HCT116 (cell line): ENCODE measurements at regions not wholly inside any gene's neighbourhood (a gene's known extent, or its start where the extent isn't known, plus 50 kb on each side); places are given as distances from the start of the nearest gene placed in this dataset.

ENCODE experiments used
- ATAC-seq: fragments of 200-7000 bp; cut with Tn5 transposase; 2 replicates; pipeline ENCODE4 v1.9.1; 2020; ENCODE audit warnings: mild to moderate bottlenecking, moderate library complexity
- BruUV-seq: library from RNA; stranded (reverse); fragments of 400-500 nt; replicated peaks from 2 replicates; lab custom pipeline; 2021; lab: Mats Ljungman, UMichigan
- CTCF ChIA-PET: fragments of 300-600 bp; sonication (Branson Sonifier 250); formaldehyde crosslinking; loops from one replicate; lab custom pipeline; 2021; ENCODE audit warnings: antibody characterized with exemption; lab: Charles Lee
- POLR2A ChIA-PET: fragments of 300-600, 350-600 bp; sonication (Branson Sonifier 250); formaldehyde crosslinking; loops from one replicate; lab custom pipeline; 2021; ENCODE audit warnings: antibody characterized with exemption; lab: Charles Lee
- RAD21 ChIA-PET, 2 experiments: fragments of 300-600 bp; sonication (Branson Sonifier 250); formaldehyde crosslinking; loops; one replicate each; lab custom pipeline; 2023; ENCODE audit warnings: low total read pairs in 2 of 2; ENCODE audit not compliant: uncharacterized antibody in 2 of 2, unreplicated experiment in 2 of 2, low non-redundant PET in 1 of 2; lab: Charles Lee
- DNase-seq: peaks from one replicate; pipeline ENCODE4 v3.0.0-alpha.2; 2010; ENCODE audit warnings: low read depth, low spot score
- H2AFZ ChIP-seq: fragments of 200-600 bp; shearing (Covaris generic), sonication (generic); 2 replicates; pipeline ENCODE4 v1.6.1; 2017; ENCODE audit warnings: low read depth, mixed run types, mixed read lengths, antibody characterized with exemption, low read length; ENCODE audit not compliant: poor library complexity, severe bottlenecking
- H3K27ac ChIP-seq: 2 replicates; pipeline ENCODE4 v1.5.1; 2012; ENCODE audit warnings: low read depth, low read length
- H3K27me3 ChIP-seq: fragments of 200-600 bp; sonication (generic); 2 replicates; pipeline ENCODE4 v1.6.1; 2016; ENCODE audit warnings: mixed run types, low read length, mixed read lengths; ENCODE audit not compliant: insufficient read depth
- H3K36me3 ChIP-seq, 2 experiments: fragments of 200-500 bp in 1 of 2; fragments of 200-600 bp in 1 of 2; sonication (Bioruptor generic) in 1 of 2; sonication (generic) in 1 of 2; 2 replicates each; pipeline versions ENCODE4 v1.5.1 to v1.6.1; 2014 to 2016; ENCODE audit warnings: low read length in 2 of 2, inconsistent platforms in 1 of 2, mixed read lengths in 1 of 2, mixed run types in 1 of 2; ENCODE audit not compliant: insufficient read depth in 2 of 2, control insufficient read depth in 1 of 2
- H3K4me1 ChIP-seq, 2 experiments: fragments of 200-600 bp in 1 of 2; sonication (generic) in 1 of 2; 2 replicates each; pipeline versions ENCODE4 v1.5.1 to v1.6.1; 2012 to 2017; ENCODE audit warnings: low read length in 2 of 2, inconsistent platforms in 1 of 2, mild to moderate bottlenecking in 1 of 2, mixed read lengths in 1 of 2, mixed run types in 1 of 2, moderate library complexity in 1 of 2; ENCODE audit not compliant: insufficient read depth in 2 of 2, control insufficient read depth in 1 of 2
- H3K4me2 ChIP-seq: fragments of 200-600 bp; sonication (generic); 2 replicates; pipeline ENCODE4 v1.6.1; 2017; ENCODE audit warnings: mixed run types, low read length, mixed read lengths
- H3K4me3 ChIP-seq, 2 experiments: fragments of 200-600 bp in 1 of 2; sonication (generic) in 1 of 2; replicated peaks in 1 of 2; 2 replicates each; pipeline ENCODE4 v1.5.1; 2011 to 2016; ENCODE audit warnings: low read length in 2 of 2, control low read depth in 1 of 2, low read depth in 1 of 2, mild to moderate bottlenecking in 1 of 2, mixed read lengths in 1 of 2, mixed run types in 1 of 2
- H3K79me2 ChIP-seq: fragments of 200-600 bp; sonication (generic); 2 replicates; pipeline ENCODE4 v1.6.1; 2017; ENCODE audit warnings: mild to moderate bottlenecking, mixed run types, low read length, moderate library complexity, mixed read lengths; ENCODE audit not compliant: insufficient read depth
- H3K9ac ChIP-seq: fragments of 200-600 bp; sonication (generic); 2 replicates; pipeline ENCODE4 v1.6.1; 2016; ENCODE audit warnings: low read length, mixed read lengths
- H3K9me2 ChIP-seq: fragments of 200-600 bp; sonication (generic), shearing (Covaris generic); 2 replicates; pipeline ENCODE4 v1.6.1; 2017; ENCODE audit warnings: mixed run types, mild to moderate bottlenecking, moderate library complexity; ENCODE audit not compliant: insufficient read depth
- H3K9me3 ChIP-seq, 2 experiments: fragments of 200-500 bp in 1 of 2; fragments of 200-600 bp in 1 of 2; sonication (Bioruptor generic) in 1 of 2; sonication (generic) in 1 of 2; 2 replicates each; pipeline ENCODE4 v1.6.1; 2014 to 2017; ENCODE audit warnings: low read length in 2 of 2, mixed read lengths in 2 of 2, inconsistent platforms in 1 of 2, low read depth in 1 of 2, mild to moderate bottlenecking in 1 of 2, mixed run types in 1 of 2, moderate library complexity in 1 of 2; ENCODE audit not compliant: control insufficient read depth in 1 of 2, insufficient read depth in 1 of 2
- H4K20me1 ChIP-seq: fragments of 200-600 bp; sonication (generic), shearing (Covaris generic); 2 replicates; pipeline ENCODE4 v1.6.1; 2017; ENCODE audit warnings: mixed run types, mild to moderate bottlenecking, moderate library complexity; ENCODE audit not compliant: insufficient read depth
- EGR1 ChIP-seq: IDR thresholded peaks from 2 replicates; pipeline ENCODE4 v1.6.1; 2012; ENCODE audit warnings: low read depth
- EZH2phosphoT487 ChIP-seq: fragments of 200-600 bp; IDR thresholded peaks from 2 replicates; pipeline ENCODE4 v1.6.1; 2018; ENCODE audit warnings: antibody characterized with exemption, borderline replicate concordance
- RAD21 ChIP-seq: IDR thresholded peaks from 2 replicates; pipeline ENCODE4 v1.6.1; 2012; ENCODE audit warnings: low read depth, mild to moderate bottlenecking
- SP1 ChIP-seq: IDR thresholded peaks from 2 replicates; pipeline ENCODE4 v1.6.1; 2012; ENCODE audit warnings: low read depth
- SRF ChIP-seq: IDR thresholded peaks from 2 replicates; pipeline ENCODE4 v1.6.1; 2012; ENCODE audit warnings: low read depth
- TCF7L2 ChIP-seq: IDR thresholded peaks from 2 replicates; pipeline ENCODE4 v1.7.0; 2011; ENCODE audit warnings: borderline replicate concordance, inconsistent platforms; ENCODE audit not compliant: insufficient read depth, insufficient read length; ENCODE audit errors: extremely low read depth
- ZFX ChIP-seq: fragments of 450-650 bp; IDR thresholded peaks from 2 replicates; pipeline ENCODE4 v1.6.1; 2017
- ZNF274 ChIP-seq: fragments of 200-500 bp; sonication (Bioruptor generic); IDR thresholded peaks from 2 replicates; pipeline ENCODE4 v1.6.1; 2014; ENCODE audit warnings: mild to moderate bottlenecking, low read depth, low read length, inconsistent platforms
- intact Hi-C: fragments of 100-400 bp; cut with micrococcal nuclease; formaldehyde crosslinking; loops from 2 replicates; pipeline ENCODE4 v1.10.0; 2022
- TF ChIP-seq, protein P1 (sequence below), 3 experiments: fragments of 200-600 bp in 1 of 3; sonication (generic) in 1 of 3; IDR thresholded peaks in 2 of 3; conservative IDR thresholded peaks in 1 of 3; 2 replicates each; pipeline ENCODE4 v1.5.1; 2012 to 2017; ENCODE audit warnings: low read depth in 2 of 3, low read length in 2 of 3, antibody characterized with exemption in 1 of 3, borderline replicate concordance in 1 of 3, control low read depth in 1 of 3, mild to moderate bottlenecking in 1 of 3, mixed read lengths in 1 of 3, mixed run types in 1 of 3, moderate library complexity in 1 of 3; ENCODE audit not compliant: insufficient read depth in 1 of 3
- TF ChIP-seq, protein P2 (sequence below): IDR thresholded peaks from 2 replicates; pipeline ENCODE4 v1.6.1; 2012
- TF ChIP-seq, protein P3 (sequence below): IDR thresholded peaks from 2 replicates; pipeline ENCODE4 v1.6.1; 2011; ENCODE audit warnings: mild to moderate bottlenecking, low read length, moderate library complexity; ENCODE audit not compliant: insufficient replicate concordance; ENCODE audit errors: extremely low read depth

DNA sequence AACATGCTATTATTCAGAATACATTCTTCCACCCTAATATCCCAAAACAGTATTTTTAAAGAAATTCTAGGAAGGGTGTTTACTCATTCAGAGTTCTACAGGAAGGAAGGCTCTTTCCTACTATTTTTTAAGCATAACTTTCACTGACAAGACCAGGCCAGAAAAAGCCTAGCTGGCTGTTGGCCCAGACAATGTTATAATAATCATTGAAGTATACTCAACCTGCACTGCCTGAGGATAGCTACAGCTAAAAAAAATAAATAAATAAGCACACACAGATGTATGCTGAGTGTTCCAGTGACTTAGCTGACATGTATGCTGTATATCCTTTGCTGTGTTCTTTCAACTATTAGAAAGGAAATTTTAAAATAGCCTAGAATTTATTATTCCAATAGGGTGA is 145.8 kb upstream of the SPRY1 start:
- Histone ChIP-seq H2AFZ (no peak overlapping the region), H3K9me3 (no peaks in the 10 kb centered on the region), H3K9ac (no peak overlapping the region), H3K79me2 (no peaks in the 10 kb centered on the region), H3K4me2 (no peak overlapping the region), H3K4me1 (no peaks in the 10 kb centered on the region), H3K9me2 (no peaks in the 10 kb centered on the region), H4K20me1 (no peaks in the 10 kb centered on the region), H3K27me3 (no peaks in the 10 kb centered on the region), H3K27ac (no peak overlapping the region), H3K36me3 (no peaks in the 10 kb centered on the region), H3K4me3 (no peak overlapping the region)
- no TSS peak for BruUV-seq
- RAD21 ChIA-PET, result no interaction called here
- no peak for DNase-seq
- CTCF ChIA-PET, result no interaction called here
- intact Hi-C loops, result no loop called here
- POLR2A ChIA-PET, result no interaction called here
- TF ChIP-seq, protein P1, sequence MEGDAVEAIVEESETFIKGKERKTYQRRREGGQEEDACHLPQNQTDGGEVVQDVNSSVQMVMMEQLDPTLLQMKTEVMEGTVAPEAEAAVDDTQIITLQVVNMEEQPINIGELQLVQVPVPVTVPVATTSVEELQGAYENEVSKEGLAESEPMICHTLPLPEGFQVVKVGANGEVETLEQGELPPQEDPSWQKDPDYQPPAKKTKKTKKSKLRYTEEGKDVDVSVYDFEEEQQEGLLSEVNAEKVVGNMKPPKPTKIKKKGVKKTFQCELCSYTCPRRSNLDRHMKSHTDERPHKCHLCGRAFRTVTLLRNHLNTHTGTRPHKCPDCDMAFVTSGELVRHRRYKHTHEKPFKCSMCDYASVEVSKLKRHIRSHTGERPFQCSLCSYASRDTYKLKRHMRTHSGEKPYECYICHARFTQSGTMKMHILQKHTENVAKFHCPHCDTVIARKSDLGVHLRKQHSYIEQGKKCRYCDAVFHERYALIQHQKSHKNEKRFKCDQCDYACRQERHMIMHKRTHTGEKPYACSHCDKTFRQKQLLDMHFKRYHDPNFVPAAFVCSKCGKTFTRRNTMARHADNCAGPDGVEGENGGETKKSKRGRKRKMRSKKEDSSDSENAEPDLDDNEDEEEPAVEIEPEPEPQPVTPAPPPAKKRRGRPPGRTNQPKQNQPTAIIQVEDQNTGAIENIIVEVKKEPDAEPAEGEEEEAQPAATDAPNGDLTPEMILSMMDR (IDR thresholded peaks at IDR 0.05 in 2 of 3, conservative IDR thresholded peaks at IDR 0.05 in 1 of 3; ENCODE audit: borderline replicate concordance in 1 of 3, insufficient read depth in 1 of 3, low read depth in 2 of 3, low read length in 2 of 3), result no peak
- TF ChIP-seq RAD21, result no peak
- ATAC-seq, result no peak

DNA sequence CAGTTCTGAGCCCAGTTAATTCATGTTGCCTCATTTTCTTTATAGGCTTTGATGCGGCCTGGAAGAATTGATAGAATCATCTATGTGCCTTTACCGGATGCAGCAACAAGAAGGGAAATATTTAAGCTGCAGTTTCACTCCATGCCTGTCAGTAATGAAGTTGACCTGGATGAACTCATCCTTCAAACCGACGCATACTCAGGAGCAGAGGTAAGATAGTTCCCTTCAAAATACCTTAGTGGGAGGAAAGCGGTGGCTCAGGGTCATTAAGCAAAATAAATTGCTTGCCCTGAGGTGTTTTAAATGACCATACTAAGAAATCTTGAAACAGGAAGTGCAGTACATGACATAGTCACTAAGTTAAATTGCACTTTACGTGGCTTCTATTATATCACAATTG is 140.6 kb upstream of the SPRY1 start:
- no peaks in the 10 kb centered on the region for H3K9me2 ChIP-seq
- H3K4me3 ChIP-seq, result no peak overlapping the region
- no peak overlapping the region for H3K4me2 ChIP-seq
- no peaks in the 10 kb centered on the region for H3K36me3 ChIP-seq
- ChIA-PET RAD21 (no interaction called here), CTCF (no interaction called here), POLR2A (no interaction called here)
- no peaks in the 10 kb centered on the region for H3K9me3 ChIP-seq
- DNase-seq (no peak), ATAC-seq (no peak)
- no TSS peak for BruUV-seq
- no peak for TF ChIP-seq ZNF274
- no peak for TF ChIP-seq RAD21
- no peak for TF ChIP-seq EZH2phosphoT487
- TF ChIP-seq ZFX, result no peak
- TF ChIP-seq, protein P2, sequence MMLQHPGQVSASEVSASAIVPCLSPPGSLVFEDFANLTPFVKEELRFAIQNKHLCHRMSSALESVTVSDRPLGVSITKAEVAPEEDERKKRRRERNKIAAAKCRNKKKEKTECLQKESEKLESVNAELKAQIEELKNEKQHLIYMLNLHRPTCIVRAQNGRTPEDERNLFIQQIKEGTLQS, result no peak
- no peak for TF ChIP-seq SRF
- no peak for TF ChIP-seq EGR1
- TF ChIP-seq, protein P3, sequence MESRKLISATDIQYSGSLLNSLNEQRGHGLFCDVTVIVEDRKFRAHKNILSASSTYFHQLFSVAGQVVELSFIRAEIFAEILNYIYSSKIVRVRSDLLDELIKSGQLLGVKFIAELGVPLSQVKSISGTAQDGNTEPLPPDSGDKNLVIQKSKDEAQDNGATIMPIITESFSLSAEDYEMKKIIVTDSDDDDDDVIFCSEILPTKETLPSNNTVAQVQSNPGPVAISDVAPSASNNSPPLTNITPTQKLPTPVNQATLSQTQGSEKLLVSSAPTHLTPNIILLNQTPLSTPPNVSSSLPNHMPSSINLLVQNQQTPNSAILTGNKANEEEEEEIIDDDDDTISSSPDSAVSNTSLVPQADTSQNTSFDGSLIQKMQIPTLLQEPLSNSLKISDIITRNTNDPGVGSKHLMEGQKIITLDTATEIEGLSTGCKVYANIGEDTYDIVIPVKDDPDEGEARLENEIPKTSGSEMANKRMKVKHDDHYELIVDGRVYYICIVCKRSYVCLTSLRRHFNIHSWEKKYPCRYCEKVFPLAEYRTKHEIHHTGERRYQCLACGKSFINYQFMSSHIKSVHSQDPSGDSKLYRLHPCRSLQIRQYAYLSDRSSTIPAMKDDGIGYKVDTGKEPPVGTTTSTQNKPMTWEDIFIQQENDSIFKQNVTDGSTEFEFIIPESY, result no peak
- no peak for TF ChIP-seq TCF7L2
- TF ChIP-seq SP1, result no peak
- H3K9ac ChIP-seq, result no peak overlapping the region
- intact Hi-C loops, result no loop called here
- H3K4me1 ChIP-seq, result no peaks in the 10 kb centered on the region
- no peaks in the 10 kb centered on the region for H3K27me3 ChIP-seq
- H3K27ac ChIP-seq, result no peak overlapping the region
- no peaks in the 10 kb centered on the region for H4K20me1 ChIP-seq
- no peaks in the 10 kb centered on the region for H3K79me2 ChIP-seq
- no peak overlapping the region for H2AFZ ChIP-seq
